OCI-LY7 (cell line): ENCODE measurements at regions not wholly inside any gene's neighbourhood (a gene's known extent, or its start where the extent isn't known, plus 50 kb on each side); places are given as distances from the start of the nearest gene placed in this dataset.

Experiments used
- BruUV-seq: library from RNA; stranded (reverse); fragments of 400-500 nt; replicated peaks from 2 replicates; lab custom pipeline; 2021; lab: Mats Ljungman, UMichigan
- CTCF ChIA-PET: fragments of 300-600 bp; sonication (Branson Sonifier 250); formaldehyde crosslinking; loops from one replicate; lab custom pipeline; 2022; ENCODE audit warnings: antibody characterized with exemption; ENCODE audit not compliant: unreplicated experiment; lab: Charles Lee
- POLR2A ChIA-PET: fragments of 300-600 bp; sonication (Branson Sonifier 250); formaldehyde crosslinking; loops from one replicate; lab custom pipeline; 2022; ENCODE audit warnings: antibody characterized with exemption; lab: Charles Lee
- DNase-seq: peaks from one replicate; pipeline ENCODE4 v3.0.0-alpha.2; 2015; ENCODE audit warnings: low spot score
- H2AFZ ChIP-seq: fragments of 200-600 bp; sonication (generic), shearing (Covaris generic); 2 replicates; pipeline ENCODE4 v1.6.1; 2014; ENCODE audit warnings: mild to moderate bottlenecking, antibody characterized with exemption, low read length, moderate library complexity
- H3K27ac ChIP-seq: fragments of 200-600 bp; sonication (generic); 2 replicates; pipeline ENCODE4 v1.5.1; 2014; ENCODE audit warnings: mixed run types, low read depth, mild to moderate bottlenecking, moderate library complexity, low read length, inconsistent platforms; ENCODE audit not compliant: poor library complexity, severe bottlenecking
- H3K36me3 ChIP-seq: fragments of 200-600 bp; sonication (generic); 2 replicates; pipeline ENCODE4 v1.6.1; 2014; ENCODE audit warnings: mild to moderate bottlenecking, antibody characterized with exemption, low read length, moderate library complexity, mixed read lengths; ENCODE audit not compliant: insufficient read depth
- H3K4me1 ChIP-seq: fragments of 200-600 bp; sonication (generic); 2 replicates; pipeline ENCODE4 v1.5.1; 2014; ENCODE audit warnings: mild to moderate bottlenecking, low read length; ENCODE audit not compliant: insufficient read depth, poor library complexity, severe bottlenecking
- H3K4me2 ChIP-seq: fragments of 200-600 bp; sonication (generic); 2 replicates; pipeline ENCODE4 v1.6.1; 2014; ENCODE audit warnings: mild to moderate bottlenecking, low read length
- H3K4me3 ChIP-seq: fragments of 200-600 bp; sonication (generic); 2 replicates; pipeline ENCODE4 v1.5.1; 2014; ENCODE audit warnings: mild to moderate bottlenecking, low read depth, low read length; ENCODE audit not compliant: poor library complexity, severe bottlenecking
- H3K79me2 ChIP-seq: fragments of 200-600 bp; sonication (generic); 2 replicates; pipeline ENCODE4 v1.6.1; 2016; ENCODE audit warnings: low read depth, mild to moderate bottlenecking, low read length, moderate library complexity, mixed read lengths; ENCODE audit not compliant: insufficient read depth
- H3K9me2 ChIP-seq: fragments of 200-600 bp; sonication (generic); 2 replicates; pipeline ENCODE4 v1.6.1; 2016; ENCODE audit warnings: mild to moderate bottlenecking, low read length, mixed read lengths; ENCODE audit not compliant: insufficient read depth
- H3K9me3 ChIP-seq: fragments of 200-600 bp; sonication (generic); 2 replicates; pipeline ENCODE4 v1.6.1; 2014; ENCODE audit warnings: mild to moderate bottlenecking, mixed run types, low read length, mixed read lengths
- H4K20me1 ChIP-seq: fragments of 200-600 bp; sonication (generic); 2 replicates; pipeline ENCODE4 v1.6.1; 2014; ENCODE audit warnings: mild to moderate bottlenecking, antibody characterized with exemption, low read length, moderate library complexity, mixed read lengths; ENCODE audit not compliant: insufficient read depth
- CTCF ChIP-seq: fragments of 200-600 bp; sonication (generic); conservative IDR thresholded peaks from 2 replicates; pipeline ENCODE4 v1.5.1; 2014; ENCODE audit warnings: mild to moderate bottlenecking, antibody characterized with exemption, low read length, moderate library complexity, mixed read lengths
- EZH2phosphoT487 ChIP-seq: fragments of 200-600 bp; sonication (generic); IDR thresholded peaks from 2 replicates; pipeline ENCODE4 v1.6.1; 2018; ENCODE audit warnings: low read depth, borderline replicate concordance, mild to moderate bottlenecking, mixed run types, antibody characterized with exemption, low read length, moderate library complexity, mixed read lengths
- intact Hi-C: fragments of 100-400 bp; cut with micrococcal nuclease; formaldehyde crosslinking; loops from one replicate; pipeline ENCODE4 v1.10.0; 2022; ENCODE audit not compliant: unreplicated experiment

GRCh38 chr16:61320791-61321190, 715.4 kb downstream of the CDH8 start:
- ChIA-PET CTCF (no interaction called here), POLR2A (no interaction called here)
- BruUV-seq: no TSS peak
- no peak for TF ChIP-seq CTCF
- TF ChIP-seq EZH2phosphoT487: no peak
- H3K36me3 ChIP-seq: no peaks in the 10 kb centered on the region
- no peak overlapping the region for H3K27ac ChIP-seq
- H3K9me3 ChIP-seq: no peaks in the 10 kb centered on the region
- H2AFZ ChIP-seq: no peak overlapping the region
- intact Hi-C loops: no loop called here
- no peaks in the 10 kb centered on the region for H3K4me1 ChIP-seq
- DNase-seq: no peak
- no peaks in the 10 kb centered on the region for H3K79me2 ChIP-seq
- no peaks in the 10 kb centered on the region for H3K9me2 ChIP-seq
- no peak overlapping the region for H3K4me2 ChIP-seq
- no peak overlapping the region for H3K4me3 ChIP-seq
- H4K20me1 ChIP-seq: no peaks in the 10 kb centered on the region

- no peak overlapping the region for H3K27ac ChIP-seq
- ChIA-PET CTCF (no interaction called here), POLR2A (interaction anchor here (0.7 kb wide), 1 partner anchor 630 kb away, joined by 3 read pairs; no protein-coding TSS in a partner anchor)
- BruUV-seq: no TSS peak
- no peaks in the 10 kb centered on the region for H3K9me2 ChIP-seq
- no peak overlapping the region for H2AFZ ChIP-seq
- H3K9me3 ChIP-seq: no peaks in the 10 kb centered on the region
- H3K36me3 ChIP-seq: no peaks in the 10 kb centered on the region
- no peak overlapping the region for H3K4me3 ChIP-seq
- no peaks in the 10 kb centered on the region for H3K4me1 ChIP-seq
- TF ChIP-seq EZH2phosphoT487: no peak
- no peak for TF ChIP-seq CTCF
- intact Hi-C loops: no loop called here
- no peaks in the 10 kb centered on the region for H4K20me1 ChIP-seq
- no peak for DNase-seq
- no peaks in the 10 kb centered on the region for H3K79me2 ChIP-seq
- H3K4me2 ChIP-seq: no peak overlapping the region
These were observed 722.3 kb downstream of the CDH8 start for GRCh38 chr16:61313931-61314330.

- POLR2A ChIA-PET: no interaction called here
These were observed 726.9 kb downstream of the CDH8 start for GRCh38 chr16:61309386-61309785.

More at GRCh38 chr16:61309386-61309785, 726.9 kb downstream of the CDH8 start:
- Histone ChIP-seq H2AFZ (no peak overlapping the region), H3K79me2 (no peaks in the 10 kb centered on the region), H3K4me3 (no peak overlapping the region), H3K36me3 (no peaks in the 10 kb centered on the region), H3K4me2 (no peak overlapping the region), H3K9me2 (no peaks in the 10 kb centered on the region), H3K27ac (no peak overlapping the region), H4K20me1 (no peaks in the 10 kb centered on the region), H3K9me3 (no peaks in the 10 kb centered on the region), H3K4me1 (no peaks in the 10 kb centered on the region)
- CTCF ChIA-PET: no interaction called here
- no peak for DNase-seq
- no peak for TF ChIP-seq EZH2phosphoT487
- TF ChIP-seq CTCF: no peak
- BruUV-seq: no TSS peak
- intact Hi-C loops: no loop called here
